Adrenal gland (tissue), 5 donors: ENCODE measurements at regions not wholly inside any gene's neighbourhood (a gene's known extent, or its start where the extent isn't known, plus 50 kb on each side); places are given as distances from the start of the nearest gene placed in this dataset.

Source experiments
- POLR2A ChIP-seq, 2 donors: fragments of 450-650 bp; IDR thresholded peaks; one replicate each; pipeline ENCODE4 v1.6.1; 2017; ENCODE audit warnings: antibody characterized with exemption in 2 of 2, mild to moderate bottlenecking in 2 of 2, moderate library complexity in 1 of 2
- TF ChIP-seq, protein P1 (sequence below), 6 experiments: fragments of 450-650 bp in 4 of 6; fragments of 200-600 bp in 2 of 6; sonication (generic) in 1 of 6; IDR thresholded peaks; 1 replicate in 5 of 6; 2 replicates in 1 of 6; pipeline versions ENCODE4 v1.5.1 to v1.8.0; 2016 to 2021; ENCODE audit warnings: antibody characterized with exemption in 6 of 6, mild to moderate bottlenecking in 2 of 6, moderate library complexity in 1 of 6
- donor health status: DM: no; HTN: no; CAD: no.

DNA sequence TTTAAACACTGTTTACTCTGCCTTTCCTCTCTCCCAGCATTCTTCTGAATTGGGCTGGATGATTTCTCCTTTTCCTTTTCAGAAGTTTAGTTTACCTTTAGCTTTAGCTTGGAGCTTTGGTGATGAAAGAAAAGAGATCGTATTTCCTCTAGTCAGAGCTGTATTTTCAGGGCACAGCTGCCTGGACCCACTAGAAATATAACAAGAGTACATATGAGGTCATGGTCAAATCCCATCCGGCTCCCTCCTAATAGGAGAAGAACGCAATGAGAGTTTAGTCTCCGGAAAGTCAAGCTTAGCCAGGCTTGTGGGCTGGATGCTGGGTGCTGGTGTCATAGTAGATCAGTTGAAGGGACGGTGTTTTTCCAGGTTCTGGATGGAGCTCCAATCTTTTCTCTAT is 177.1 kb upstream of the PFN2 start:
- TF ChIP-seq, protein P1, sequence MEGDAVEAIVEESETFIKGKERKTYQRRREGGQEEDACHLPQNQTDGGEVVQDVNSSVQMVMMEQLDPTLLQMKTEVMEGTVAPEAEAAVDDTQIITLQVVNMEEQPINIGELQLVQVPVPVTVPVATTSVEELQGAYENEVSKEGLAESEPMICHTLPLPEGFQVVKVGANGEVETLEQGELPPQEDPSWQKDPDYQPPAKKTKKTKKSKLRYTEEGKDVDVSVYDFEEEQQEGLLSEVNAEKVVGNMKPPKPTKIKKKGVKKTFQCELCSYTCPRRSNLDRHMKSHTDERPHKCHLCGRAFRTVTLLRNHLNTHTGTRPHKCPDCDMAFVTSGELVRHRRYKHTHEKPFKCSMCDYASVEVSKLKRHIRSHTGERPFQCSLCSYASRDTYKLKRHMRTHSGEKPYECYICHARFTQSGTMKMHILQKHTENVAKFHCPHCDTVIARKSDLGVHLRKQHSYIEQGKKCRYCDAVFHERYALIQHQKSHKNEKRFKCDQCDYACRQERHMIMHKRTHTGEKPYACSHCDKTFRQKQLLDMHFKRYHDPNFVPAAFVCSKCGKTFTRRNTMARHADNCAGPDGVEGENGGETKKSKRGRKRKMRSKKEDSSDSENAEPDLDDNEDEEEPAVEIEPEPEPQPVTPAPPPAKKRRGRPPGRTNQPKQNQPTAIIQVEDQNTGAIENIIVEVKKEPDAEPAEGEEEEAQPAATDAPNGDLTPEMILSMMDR (IDR thresholded peaks at IDR 0.05), result no peak
- TF ChIP-seq POLR2A (IDR thresholded peaks at IDR 0.05), result no peak
